GM12878 (cell line): ENCODE measurements at regions not wholly inside any gene's neighbourhood (a gene's known extent, or its start where the extent isn't known, plus 50 kb on each side); places are given as distances from the start of the nearest gene placed in this dataset.

Experiments used
- ATAC-seq: fragments of 200-7000 bp; cut with Tn5 transposase; 3 replicates; pipeline ENCODE4 v1.9.1; 2020; ENCODE audit warnings: mild to moderate bottlenecking, moderate library complexity
- BruUV-seq: library from RNA; stranded (reverse); fragments of 400-500 nt; replicated peaks from 2 replicates; lab custom pipeline; 2021; lab: Mats Ljungman, UMichigan
- CTCF ChIA-PET: fragments of 300-600 bp; sonication (Branson Sonifier 250); formaldehyde crosslinking; extraction: SDS; loops from one replicate; lab custom pipeline; 2021; ENCODE audit warnings: inconsistent platforms; lab: Yijun Ruan, JAX
- POLR2A ChIA-PET: fragments of 350-600 bp; formaldehyde crosslinking; extraction: SDS; loops from one replicate; lab custom pipeline; 2021; ENCODE audit warnings: inconsistent platforms; lab: Charles Lee
- RAD21 ChIA-PET: fragments of 300-600 bp; sonication (Branson Sonifier 250); formaldehyde crosslinking; loops from one replicate; lab custom pipeline; 2023; ENCODE audit warnings: antibody characterized with exemption; ENCODE audit not compliant: unreplicated experiment; lab: Charles Lee
- SMC1A ChIA-PET: fragments of 300-600 bp; sonication (Branson Sonifier 250); formaldehyde crosslinking; loops from one replicate; lab custom pipeline; 2023; ENCODE audit not compliant: unreplicated experiment, uncharacterized antibody; lab: Charles Lee
- DNase-seq: peaks from one replicate; pipeline ENCODE4 v3.0.0-alpha.2; 2011; ENCODE audit warnings: low read depth, low spot score
- FAIRE-seq: peaks from 3 replicates; lab custom pipeline; 2011; peaks lifted over from hg19 to GRCh38; lab: Jason Lieb, UNC
- H2AFZ ChIP-seq: 2 replicates; pipeline ENCODE4 v1.6.0; 2011; ENCODE audit warnings: low read depth, low read length, control low read depth; ENCODE audit not compliant: control insufficient read depth
- H3K27ac ChIP-seq: 2 replicates; pipeline ENCODE4 v1.5.1; 2011; ENCODE audit warnings: control low read depth; ENCODE audit not compliant: control insufficient read depth, insufficient read depth
- H3K27me3 ChIP-seq, 2 experiments: replicated peaks in 1 of 2; 2 replicates each; pipeline versions ENCODE4 v1.6.0 to v1.6.1; 2011; ENCODE audit warnings: low read length in 1 of 2; ENCODE audit not compliant: control insufficient read depth in 2 of 2, insufficient read depth in 2 of 2
- H3K36me3 ChIP-seq, 2 experiments: 2 replicates each; pipeline ENCODE4 v1.5.1; 2011; ENCODE audit warnings: low read length in 1 of 2; ENCODE audit not compliant: control insufficient read depth in 2 of 2, insufficient read depth in 2 of 2
- H3K4me1 ChIP-seq: 2 replicates; pipeline ENCODE4 v1.6.1; 2011; ENCODE audit warnings: mild to moderate bottlenecking, low read length, moderate library complexity, mixed read lengths; ENCODE audit not compliant: control insufficient read depth, insufficient read depth
- H3K4me2 ChIP-seq: 2 replicates; pipeline ENCODE4 v1.6.0; 2011; ENCODE audit warnings: control low read depth; ENCODE audit not compliant: control insufficient read depth, insufficient read depth
- H3K4me3 ChIP-seq: fragments of 200-600 bp; sonication (generic); 2 replicates; pipeline ENCODE4 v1.5.1; 2016
- H3K79me2 ChIP-seq: 2 replicates; pipeline ENCODE4 v1.6.0; 2011; ENCODE audit warnings: low read length; ENCODE audit not compliant: control insufficient read depth, insufficient read depth
- H3K9ac ChIP-seq: 2 replicates; pipeline ENCODE4 v1.8.0; 2011; ENCODE audit warnings: low read length, control low read depth, mixed read lengths; ENCODE audit not compliant: control insufficient read depth, insufficient read depth
- H3K9me3 ChIP-seq: replicated peaks from 3 replicates; pipeline ENCODE4 v1.5.1; 2011; ENCODE audit warnings: mild to moderate bottlenecking, low read length; ENCODE audit not compliant: control insufficient read depth, insufficient read depth
- H4K20me1 ChIP-seq: 2 replicates; pipeline ENCODE4 v1.6.0; 2011; ENCODE audit not compliant: control insufficient read depth, insufficient read depth
- CREB1 ChIP-seq: IDR thresholded peaks from 2 replicates; pipeline ENCODE4 v1.6.1; 2012; ENCODE audit warnings: low read depth, mild to moderate bottlenecking, inconsistent platforms
- CREM ChIP-seq: IDR thresholded peaks from 2 replicates; pipeline ENCODE4 v1.6.1; 2014; ENCODE audit warnings: antibody characterized with exemption, low read depth
- IKZF2 ChIP-seq, 2 experiments: fragments of 450-650 bp; IDR thresholded peaks; 2 replicates each; pipeline ENCODE4 v1.6.1; 2017; ENCODE audit warnings: mild to moderate bottlenecking in 2 of 2, moderate library complexity in 2 of 2
- NFIC ChIP-seq: IDR thresholded peaks from 2 replicates; pipeline ENCODE4 v1.6.1; 2012; ENCODE audit warnings: low read depth, mild to moderate bottlenecking, inconsistent platforms, low read length, moderate library complexity
- NRF1 ChIP-seq: conservative IDR thresholded peaks from 2 replicates; pipeline ENCODE4 v1.6.1; 2011; ENCODE audit warnings: mild to moderate bottlenecking, low read depth, low read length, improper control_type of control experiment
- RELA ChIP-seq: fragments of 450-650 bp; IDR thresholded peaks from 2 replicates; pipeline ENCODE4 v1.8.0; 2014; ENCODE audit warnings: borderline replicate concordance; ENCODE audit not compliant: partially characterized antibody
- SREBF1 ChIP-seq: IDR thresholded peaks from 2 replicates; pipeline ENCODE4 v1.6.1; 2012; ENCODE audit warnings: mild to moderate bottlenecking, low read length
- SRF ChIP-seq, 2 experiments: IDR thresholded peaks; 2 replicates each; pipeline ENCODE4 v1.6.1; 2011; ENCODE audit warnings: low read depth in 2 of 2, low read length in 2 of 2, mild to moderate bottlenecking in 1 of 2, moderate library complexity in 1 of 2
- ZNF622 ChIP-seq: fragments of 450-650 bp; IDR thresholded peaks from 2 replicates; pipeline ENCODE4 v1.6.1; 2017; ENCODE audit warnings: mild to moderate bottlenecking, inconsistent platforms
- in situ Hi-C: fragments of 300-500 bp; cut with MboI; formaldehyde crosslinking; loops from 9 replicates; pipeline ENCODE4 v1.14.3; 2018; ENCODE audit warnings: mixed read lengths
- intact Hi-C: fragments of 100-400 bp; cut with micrococcal nuclease; formaldehyde crosslinking; loops from one replicate; pipeline ENCODE4 v1.14.2; 2022; ENCODE audit not compliant: unreplicated experiment
- TF ChIP-seq, protein P1 (sequence below): IDR thresholded peaks from 2 replicates; pipeline ENCODE4 v1.6.1; 2011; ENCODE audit warnings: low read depth, low read length, improper control_type of control experiment, borderline replicate concordance
- TF ChIP-seq, protein P2 (sequence below): IDR thresholded peaks from 2 replicates; pipeline ENCODE4 v1.6.1; 2012; ENCODE audit warnings: low read length, inconsistent platforms

- H3K4me3 ChIP-seq = no peak overlapping the region
- no TSS peak for BruUV-seq
- no peaks in the 10 kb centered on the region for H3K9me3 ChIP-seq
- H3K36me3 ChIP-seq = no peaks in the 10 kb centered on the region
- RAD21 ChIA-PET = no interaction called here
- intact Hi-C loops = no loop called here
- no peaks in the 10 kb centered on the region for H4K20me1 ChIP-seq
- FAIRE-seq = no peak
- POLR2A ChIA-PET = no interaction called here
- H3K4me1 ChIP-seq = no peaks in the 10 kb centered on the region
- no peak overlapping the region for H3K27ac ChIP-seq
- no peak overlapping the region for H3K4me2 ChIP-seq
- no peak overlapping the region for H3K9ac ChIP-seq
- H3K79me2 ChIP-seq = no peaks in the 10 kb centered on the region
- H3K27me3 ChIP-seq = no peaks in the 10 kb centered on the region
- CTCF ChIA-PET = no interaction called here
- no peak for ATAC-seq
- TF ChIP-seq RELA = no peak
- TF ChIP-seq NFIC = no peak
- TF ChIP-seq SRF (IDR thresholded peaks at IDR 0.05; ENCODE audit: low read depth in 2 of 2, low read length in 2 of 2) = no peak
- no peak for TF ChIP-seq NRF1
- TF ChIP-seq, protein P1, sequence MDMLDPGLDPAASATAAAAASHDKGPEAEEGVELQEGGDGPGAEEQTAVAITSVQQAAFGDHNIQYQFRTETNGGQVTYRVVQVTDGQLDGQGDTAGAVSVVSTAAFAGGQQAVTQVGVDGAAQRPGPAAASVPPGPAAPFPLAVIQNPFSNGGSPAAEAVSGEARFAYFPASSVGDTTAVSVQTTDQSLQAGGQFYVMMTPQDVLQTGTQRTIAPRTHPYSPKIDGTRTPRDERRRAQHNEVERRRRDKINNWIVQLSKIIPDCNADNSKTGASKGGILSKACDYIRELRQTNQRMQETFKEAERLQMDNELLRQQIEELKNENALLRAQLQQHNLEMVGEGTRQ = no peak
- no peak for TF ChIP-seq IKZF2 (IDR thresholded peaks at IDR 0.05)
- no peak for TF ChIP-seq CREB1
- TF ChIP-seq SREBF1 = no peak
- TF ChIP-seq CREM = no peak
- no peak for TF ChIP-seq ZNF622
- TF ChIP-seq, protein P2, sequence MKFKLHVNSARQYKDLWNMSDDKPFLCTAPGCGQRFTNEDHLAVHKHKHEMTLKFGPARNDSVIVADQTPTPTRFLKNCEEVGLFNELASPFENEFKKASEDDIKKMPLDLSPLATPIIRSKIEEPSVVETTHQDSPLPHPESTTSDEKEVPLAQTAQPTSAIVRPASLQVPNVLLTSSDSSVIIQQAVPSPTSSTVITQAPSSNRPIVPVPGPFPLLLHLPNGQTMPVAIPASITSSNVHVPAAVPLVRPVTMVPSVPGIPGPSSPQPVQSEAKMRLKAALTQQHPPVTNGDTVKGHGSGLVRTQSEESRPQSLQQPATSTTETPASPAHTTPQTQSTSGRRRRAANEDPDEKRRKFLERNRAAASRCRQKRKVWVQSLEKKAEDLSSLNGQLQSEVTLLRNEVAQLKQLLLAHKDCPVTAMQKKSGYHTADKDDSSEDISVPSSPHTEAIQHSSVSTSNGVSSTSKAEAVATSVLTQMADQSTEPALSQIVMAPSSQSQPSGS = no peak
- SMC1A ChIA-PET = interaction anchor here (0.6 to 1.3 kb wide), 2 partner anchors 16 to 33 kb away, joined by 4 read pairs; no protein-coding TSS in a partner anchor
- DNase-seq = no peak
- in situ Hi-C loops = no loop called here
- no peak overlapping the region for H2AFZ ChIP-seq
Measured at GRCh38 chr5:97606531-97606930, 423.5 kb upstream of the RIOK2 start.
